GM19397 (cell line): ENCODE measurements at regions not wholly inside any gene's neighbourhood (a gene's known extent, or its start where the extent isn't known, plus 50 kb on each side); places are given as distances from the start of the nearest gene placed in this dataset.
"Not testable (repeated sequence)": the region's sequence is repeated elsewhere in the genome, so short reads cannot be mapped to it uniquely, and the experiment has no call there.

Source experiments
- ATAC-seq: cut with Tn5 transposase; IDR thresholded peaks from one replicate; pipeline ENCODE4 v1.9.1; 2021; ENCODE audit warnings: mild to moderate bottlenecking, moderate library complexity; ENCODE audit not compliant: unreplicated experiment

DNA sequence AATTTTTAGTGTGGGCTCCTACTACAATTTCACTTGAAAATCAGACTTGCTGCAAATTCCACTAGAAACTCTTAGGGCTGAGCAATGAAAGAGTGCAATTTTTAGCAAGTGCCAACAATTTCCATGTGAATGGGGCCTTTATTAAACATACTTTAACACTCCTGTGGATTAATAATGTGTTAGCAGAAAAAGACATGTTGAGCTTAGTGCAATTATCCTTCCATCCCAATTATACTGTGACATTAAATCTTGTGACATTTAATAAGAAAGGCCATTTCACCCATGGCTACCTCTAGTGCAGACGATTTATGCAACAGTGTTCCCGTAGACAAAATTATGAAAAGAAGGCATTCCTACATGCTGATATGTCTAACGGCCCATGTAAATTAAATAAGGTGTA lies 639.7 kb downstream of the STK39 start:
- no peak for ATAC-seq

GRCh38 chr2:167607211-167607610 lies 640.2 kb downstream of the STK39 start:
- no peak for ATAC-seq

GRCh38 chr2:167602122-167602521 lies 645.3 kb downstream of the STK39 start:
- no peak for ATAC-seq

GRCh38 chr2:167599219-167599618 lies 648.2 kb downstream of the STK39 start:
- ATAC-seq = no peak

DNA sequence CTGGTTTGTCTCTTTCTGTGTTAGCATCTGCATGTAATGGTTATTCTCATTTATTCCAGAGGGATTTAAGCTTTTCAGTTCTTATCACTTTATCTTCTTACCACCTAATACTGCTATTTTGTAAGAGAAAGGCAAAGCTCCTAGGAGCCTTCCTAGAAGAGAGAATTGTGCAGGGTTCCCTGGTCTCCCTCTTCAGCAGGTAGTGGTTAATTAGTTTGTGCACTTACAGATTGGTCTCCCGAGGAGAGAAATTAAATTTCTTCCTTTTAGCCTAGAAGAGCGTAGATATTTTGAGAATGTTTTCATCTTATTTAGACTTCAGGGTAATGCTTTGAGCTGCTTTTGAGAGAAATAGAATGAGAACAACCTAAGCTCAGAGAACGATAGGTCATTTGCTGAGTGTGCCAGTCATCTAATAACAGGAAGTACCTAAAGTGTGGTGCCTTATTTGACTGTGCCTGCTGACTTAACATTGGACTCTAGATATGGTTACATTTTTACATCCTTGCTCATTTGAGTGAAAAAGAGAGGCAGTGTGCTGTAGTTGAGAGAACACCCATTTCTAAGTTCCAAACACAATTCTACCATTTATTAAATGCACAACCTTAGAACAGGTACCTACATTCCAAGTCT lies 651.4 kb downstream of the STK39 start:
- peak; percentile 90 for ATAC-seq

- ATAC-seq = no peak
Observed at GRCh38 chr2:167595021-167595420, 652.4 kb downstream of the STK39 start.

DNA sequence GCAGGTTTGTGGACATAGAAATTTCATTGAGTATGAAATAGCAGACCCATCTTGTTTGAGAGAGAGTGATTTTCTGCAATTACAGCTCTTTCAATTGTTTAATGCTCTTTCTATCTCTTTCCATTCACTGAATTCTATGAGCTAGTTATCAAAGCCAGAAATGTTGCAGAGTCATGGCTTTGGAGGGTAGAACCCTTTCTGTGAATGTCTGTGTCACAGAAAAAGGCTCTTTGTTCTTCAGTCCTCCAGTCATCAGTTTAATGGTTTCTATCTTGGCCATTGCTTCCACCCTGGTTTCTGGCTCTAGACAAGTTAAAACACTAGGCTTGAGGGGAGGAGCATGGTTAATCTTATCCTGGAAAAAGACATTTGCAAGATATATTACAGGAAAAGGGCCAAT lies 655.0 kb downstream of the STK39 start:
- no peak for ATAC-seq

GRCh38 chr2:167582619-167583018 lies 664.8 kb downstream of the STK39 start:
- no peak for ATAC-seq

DNA sequence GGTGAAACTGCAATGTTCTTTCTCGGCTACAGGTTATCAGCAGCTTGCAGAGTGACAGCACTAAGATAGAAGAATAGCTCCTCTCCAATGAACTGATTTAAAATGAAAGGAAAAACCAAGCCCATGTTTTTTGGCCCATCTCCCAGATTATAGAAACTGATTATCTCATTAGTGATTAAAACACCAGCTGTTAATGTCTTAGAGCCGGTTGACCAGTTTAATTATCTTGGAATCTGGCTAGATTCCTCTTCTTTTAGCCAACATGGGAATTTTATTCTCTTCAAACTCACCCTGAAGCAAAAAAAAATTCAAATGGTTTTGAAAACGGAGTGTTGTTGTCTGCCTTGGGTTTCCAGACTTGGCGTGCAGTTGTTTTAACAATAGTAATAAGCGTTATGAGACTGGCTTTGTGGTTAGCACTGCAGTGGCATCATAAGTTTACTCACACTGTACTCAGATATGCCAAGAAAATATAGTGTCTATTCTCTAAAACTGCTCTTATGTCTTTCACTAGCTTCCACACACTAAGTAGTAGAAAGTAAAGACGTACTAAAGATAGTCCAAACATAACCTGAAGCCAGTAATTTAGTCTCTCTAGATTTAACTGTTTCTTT lies 665.3 kb downstream of the STK39 start:
- no peak for ATAC-seq

- ATAC-seq = no peak
Observed at GRCh38 chr2:167579826-167580225, 667.6 kb downstream of the STK39 start.

DNA sequence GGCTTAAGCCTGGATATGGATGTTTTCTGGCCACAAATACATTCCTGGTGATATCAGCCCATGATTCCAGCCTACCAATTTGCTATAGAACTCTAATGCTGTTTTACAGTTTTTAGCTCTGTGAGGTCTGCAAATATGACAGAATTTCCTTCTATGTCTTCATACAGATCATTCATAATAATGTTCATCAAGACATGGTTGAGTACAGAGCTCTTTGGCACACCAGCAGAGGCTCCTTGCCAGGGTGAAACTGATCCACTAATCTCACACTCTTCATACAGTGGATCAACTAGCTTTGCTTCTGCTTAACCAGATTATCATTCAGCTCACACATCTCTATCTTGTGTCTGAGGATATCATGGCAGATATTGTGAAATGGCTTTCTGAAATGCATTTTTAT lies 672.1 kb downstream of the STK39 start:
- no peak for ATAC-seq

DNA sequence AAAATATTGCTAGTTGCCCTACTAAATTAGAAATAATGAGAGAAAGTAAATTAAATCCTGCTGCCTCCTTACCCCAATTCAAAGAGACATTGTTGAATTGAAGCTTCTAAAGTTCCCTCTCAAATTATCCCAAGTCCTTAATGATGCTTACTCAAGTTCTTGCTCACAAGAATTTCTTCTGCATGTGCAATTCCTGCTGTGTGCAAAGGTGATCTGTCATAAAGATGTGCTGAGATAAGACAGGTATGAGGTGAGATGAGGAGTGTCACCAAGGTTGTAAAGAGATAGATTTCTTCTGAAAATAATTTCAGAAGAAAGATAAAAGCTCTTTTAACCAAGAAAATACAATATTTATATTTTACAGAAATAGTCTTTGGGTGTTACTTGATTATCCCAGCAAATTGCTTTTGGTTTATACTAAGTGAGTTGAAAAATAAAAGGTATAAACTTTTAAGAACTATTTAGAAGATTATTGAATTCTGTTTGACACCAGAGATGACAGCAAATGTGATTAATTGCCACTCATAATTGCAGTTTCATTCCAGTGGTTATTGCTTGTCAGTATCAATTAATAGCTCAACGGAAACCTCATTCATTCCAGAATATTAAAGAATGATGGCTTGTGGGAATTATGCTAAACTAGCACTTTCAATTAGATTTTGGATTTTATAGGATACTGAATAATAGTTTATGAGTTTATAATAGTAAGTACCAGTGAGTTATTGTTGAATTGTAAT lies 674.3 kb downstream of the STK39 start:
- no peak for ATAC-seq

DNA sequence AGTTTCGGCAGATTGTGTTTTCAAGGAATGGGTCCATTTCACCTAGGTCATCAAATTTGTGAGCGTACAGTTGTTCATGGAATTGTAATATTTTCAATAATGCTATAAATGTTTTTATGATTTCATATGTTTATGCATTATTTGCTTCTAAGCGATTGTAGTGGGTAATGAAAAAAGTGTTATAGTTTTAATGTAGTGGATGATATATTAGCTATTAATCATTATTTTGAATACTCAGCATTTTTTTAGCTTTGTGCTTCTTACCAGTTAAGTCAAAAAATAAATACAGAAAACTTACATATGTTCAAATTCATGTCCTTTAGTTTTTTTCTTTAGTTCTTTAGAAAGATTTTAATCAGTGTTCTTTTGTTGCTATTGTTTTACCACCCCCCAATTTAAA lies 677.0 kb downstream of the STK39 start:
- ATAC-seq = no peak

DNA sequence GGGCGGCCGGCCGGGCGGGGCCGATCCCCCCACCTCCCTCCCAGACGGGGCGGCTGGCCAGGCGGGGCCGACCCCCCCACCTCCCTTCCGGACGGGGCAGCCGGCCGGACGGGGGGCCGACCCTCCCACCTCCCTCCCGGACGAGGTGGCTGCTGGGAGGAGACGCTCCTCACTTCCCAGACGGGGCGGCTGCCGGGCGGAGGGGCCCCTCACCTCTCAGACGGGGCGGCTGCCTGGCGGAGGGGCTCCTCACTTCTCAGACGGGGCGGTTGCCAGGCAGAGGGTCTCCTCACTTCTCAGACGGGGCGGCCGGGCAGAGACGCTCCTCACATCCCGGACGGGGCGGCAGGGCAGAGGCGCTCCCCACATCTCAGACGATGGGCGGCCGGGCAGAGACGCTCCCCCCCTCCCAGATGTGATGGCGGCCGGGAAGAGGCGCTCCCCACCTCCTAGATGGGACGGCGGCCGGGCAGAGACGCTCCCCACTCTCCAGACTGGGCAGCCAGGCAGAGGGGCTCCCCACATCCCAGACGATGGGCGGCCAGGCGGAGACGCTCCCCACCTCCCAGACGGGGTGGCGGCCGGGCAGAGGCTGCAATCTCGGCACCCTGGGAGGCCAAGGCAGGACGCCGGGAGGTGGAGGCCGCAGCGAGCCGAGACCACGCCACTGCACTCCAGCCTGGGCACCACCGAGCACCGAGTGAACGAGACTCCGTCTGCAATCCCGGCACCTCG lies 675.8 kb downstream of the XIRP2 start:
- ATAC-seq = not testable (repeated sequence)

GRCh38 chr2:167558272-167558991 lies 670.2 kb downstream of the XIRP2 start:
- not testable (repeated sequence) for ATAC-seq

DNA sequence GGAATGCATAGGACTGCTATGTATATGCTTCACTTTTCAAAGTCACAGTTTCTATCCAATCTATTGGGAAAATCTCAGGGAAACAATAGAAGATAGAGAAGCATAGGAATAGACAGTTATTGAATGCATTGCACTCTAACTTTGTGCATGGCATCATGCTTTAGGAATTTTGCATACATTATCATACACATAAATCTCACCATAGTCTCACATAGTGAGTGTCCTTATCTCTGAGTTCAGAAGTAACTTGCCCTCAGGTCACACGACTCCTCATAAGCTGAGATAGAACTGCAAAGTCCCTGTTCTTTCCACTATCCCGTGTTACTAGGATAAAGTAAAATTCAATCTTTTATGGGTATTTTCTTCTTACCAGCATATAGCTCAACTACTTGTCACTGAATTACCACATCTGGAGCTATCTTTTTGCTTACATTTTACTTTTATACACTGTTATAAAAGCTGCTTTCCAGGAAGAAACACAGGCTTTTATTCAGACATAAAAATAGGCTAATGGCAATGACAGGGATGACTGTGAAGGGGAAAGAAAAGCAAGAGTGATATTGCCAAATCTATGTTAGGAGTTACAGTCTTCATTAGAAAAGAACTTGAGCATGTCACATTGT lies 666.9 kb downstream of the XIRP2 start:
- no peak for ATAC-seq

DNA sequence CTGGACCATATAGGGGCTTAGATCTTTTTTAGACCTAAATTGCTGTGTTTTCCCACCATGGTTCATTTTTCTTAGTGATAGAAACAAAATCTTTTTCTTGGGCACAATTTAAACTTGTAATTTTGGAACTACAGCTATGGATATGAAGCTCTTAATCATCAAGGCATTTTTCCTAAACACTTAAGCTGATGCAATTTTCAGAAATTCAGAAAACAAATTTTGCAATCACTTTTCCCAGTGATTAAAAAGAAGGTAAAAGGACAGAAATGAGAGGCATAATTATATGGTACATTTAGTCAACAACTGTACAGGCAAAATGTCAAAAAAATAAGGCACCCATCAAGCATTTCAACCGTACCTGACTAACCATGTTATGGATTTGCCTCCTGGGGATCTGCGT lies 665.4 kb downstream of the XIRP2 start:
- no peak for ATAC-seq

DNA sequence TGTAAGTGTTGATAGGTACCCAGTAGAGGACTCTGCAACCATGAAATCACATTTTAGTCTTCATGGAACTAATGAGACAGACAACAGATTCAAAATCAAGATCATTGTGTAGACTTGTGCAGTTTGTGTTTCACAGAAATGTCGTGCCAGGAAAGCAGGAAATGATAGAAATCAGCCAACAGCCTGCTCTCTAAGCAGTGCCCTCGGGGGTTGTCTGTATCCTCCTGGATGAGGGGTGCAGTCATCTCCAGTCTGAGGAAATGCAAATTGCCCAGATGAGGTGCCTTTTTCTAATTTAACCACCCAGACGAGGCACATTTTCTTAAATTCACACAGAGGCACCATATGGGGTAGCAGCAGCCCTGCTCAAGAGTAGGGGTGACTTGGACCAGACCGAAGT lies 663.1 kb downstream of the XIRP2 start:
- no peak for ATAC-seq

- no peak for ATAC-seq
Observed at GRCh38 chr2:167550448-167550847, 662.2 kb downstream of the XIRP2 start.

- ATAC-seq = no peak
Observed at GRCh38 chr2:167548396-167548795, 660.1 kb downstream of the XIRP2 start.

DNA sequence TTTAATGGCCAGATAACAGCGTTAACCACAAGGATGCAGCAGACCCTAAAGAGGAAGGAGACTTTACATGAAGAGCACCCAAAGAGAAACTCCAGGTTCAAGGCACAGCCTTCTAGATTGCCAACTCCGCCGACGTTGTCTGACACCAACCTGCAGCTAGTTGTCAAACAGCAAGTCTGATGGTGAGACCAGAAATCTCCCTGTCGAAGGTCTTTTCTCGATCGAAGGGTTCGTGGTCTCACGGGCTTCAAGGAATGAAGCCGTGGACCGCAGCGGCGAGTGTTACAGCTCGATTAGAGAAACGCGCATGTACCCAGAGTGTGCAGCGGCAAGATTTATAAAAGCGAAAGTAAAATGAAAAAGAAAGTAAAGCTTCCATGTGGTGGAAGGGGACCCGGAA lies 656.3 kb downstream of the XIRP2 start:
- ATAC-seq = no peak
